Mesenchymal stem cell (in vitro differentiated cells and primary cell): ENCODE measurements at regions not wholly inside any gene's neighbourhood (a gene's known extent, or its start where the extent isn't known, plus 50 kb on each side); places are given as distances from the start of the nearest gene placed in this dataset.

Experiments
- DNase-seq: peaks from one replicate; pipeline ENCODE4 v3.0.0-alpha.2; 2013
- H2AFZ ChIP-seq: one replicate; pipeline ENCODE4 v1.6.1; 2013; ENCODE audit warnings: low read depth, mild to moderate bottlenecking, control low read depth, inconsistent platforms, low read length, moderate library complexity
- H2AK5ac ChIP-seq: 2 replicates; pipeline ENCODE4 v1.6.1; 2013; ENCODE audit warnings: low read length, moderate library complexity, mild to moderate bottlenecking, inconsistent platforms; ENCODE audit not compliant: severe bottlenecking
- H2BK120ac ChIP-seq: one replicate; pipeline ENCODE4 v1.6.1; 2013; ENCODE audit warnings: low read depth, mild to moderate bottlenecking, inconsistent platforms, low read length, moderate library complexity
- H2BK12ac ChIP-seq, 2 experiments: one replicate each; pipeline ENCODE4 v1.6.1; 2013; ENCODE audit warnings: inconsistent platforms in 2 of 2, low read length in 2 of 2, mild to moderate bottlenecking in 2 of 2, moderate library complexity in 2 of 2, control low read depth in 1 of 2
- H2BK15ac ChIP-seq: one replicate; pipeline ENCODE4 v1.6.1; 2013; ENCODE audit warnings: mild to moderate bottlenecking, low read depth, inconsistent platforms; ENCODE audit not compliant: poor library complexity, severe bottlenecking
- H2BK5ac ChIP-seq: 2 replicates; pipeline ENCODE4 v1.6.1; 2013; ENCODE audit warnings: low read depth, mild to moderate bottlenecking, low read length, control low read depth, inconsistent platforms; ENCODE audit not compliant: poor library complexity, severe bottlenecking
- H3K14ac ChIP-seq, 2 experiments: one replicate each; pipeline ENCODE4 v1.6.1; 2013; ENCODE audit warnings: inconsistent platforms in 2 of 2, low read length in 2 of 2, control low read depth in 1 of 2, mild to moderate bottlenecking in 1 of 2, moderate library complexity in 1 of 2
- H3K18ac ChIP-seq, 2 experiments: one replicate each; pipeline ENCODE4 v1.6.1; 2013; ENCODE audit warnings: inconsistent platforms in 2 of 2, low read length in 2 of 2, control low read depth in 1 of 2, low read depth in 1 of 2, mild to moderate bottlenecking in 1 of 2
- H3K23ac ChIP-seq, 2 experiments: one replicate each; pipeline ENCODE4 v1.6.1; 2013; ENCODE audit warnings: inconsistent platforms in 2 of 2, low read length in 2 of 2, mild to moderate bottlenecking in 2 of 2, moderate library complexity in 2 of 2, control low read depth in 1 of 2
- H3K27ac ChIP-seq: 2 replicates; pipeline ENCODE4 v1.5.1; 2013; ENCODE audit warnings: mild to moderate bottlenecking, moderate library complexity, low read length, control low read depth, inconsistent platforms; ENCODE audit not compliant: poor library complexity, severe bottlenecking
- H3K27me3 ChIP-seq, 2 experiments: 2 replicates each; pipeline versions ENCODE4 v1.6.1 to v1.7.0; 2013; ENCODE audit warnings: low read length in 2 of 2, mild to moderate bottlenecking in 2 of 2, moderate library complexity in 2 of 2, control low read depth in 1 of 2, inconsistent platforms in 1 of 2; ENCODE audit not compliant: control insufficient read depth in 1 of 2, insufficient read depth in 1 of 2
- H3K36me3 ChIP-seq, 2 experiments: 2 replicates each; pipeline versions ENCODE4 v1.6.1 to v1.7.0; 2013; ENCODE audit warnings: low read length in 2 of 2, control low read depth in 1 of 2, inconsistent platforms in 1 of 2, low read depth in 1 of 2, mild to moderate bottlenecking in 1 of 2; ENCODE audit not compliant: insufficient read depth in 2 of 2, control insufficient read depth in 1 of 2
- H3K4ac ChIP-seq, 2 experiments: one replicate each; pipeline ENCODE4 v1.6.1; 2013; ENCODE audit warnings: inconsistent platforms in 2 of 2, low read length in 2 of 2, mild to moderate bottlenecking in 2 of 2, moderate library complexity in 2 of 2, control low read depth in 1 of 2, low read depth in 1 of 2
- H3K4me1 ChIP-seq: 2 replicates; pipeline ENCODE4 v1.6.1; 2013; ENCODE audit warnings: low read depth, low read length, control low read depth; ENCODE audit not compliant: control insufficient read depth, insufficient read depth
- H3K4me2 ChIP-seq: 2 replicates; pipeline ENCODE4 v1.6.1; 2013; ENCODE audit warnings: low read length, mild to moderate bottlenecking, inconsistent platforms; ENCODE audit not compliant: poor library complexity, severe bottlenecking
- H3K4me3 ChIP-seq, 2 experiments: 2 replicates each; pipeline versions ENCODE4 v1.5.1 to v1.7.0; 2013; ENCODE audit warnings: low read length in 2 of 2, mild to moderate bottlenecking in 2 of 2, control low read depth in 1 of 2, low read depth in 1 of 2; ENCODE audit not compliant: insufficient read depth in 1 of 2
- H3K79me1 ChIP-seq: replicated peaks from 2 replicates; pipeline ENCODE4 v1.6.1; 2013; ENCODE audit warnings: mild to moderate bottlenecking, control low read depth, low read length, inconsistent platforms; ENCODE audit not compliant: poor library complexity, severe bottlenecking
- H3K9ac ChIP-seq: 2 replicates; pipeline ENCODE4 v1.7.0; 2013; ENCODE audit warnings: mild to moderate bottlenecking, low read length, moderate library complexity
- H3K9me3 ChIP-seq: 2 replicates; pipeline ENCODE4 v1.7.0; 2013; ENCODE audit warnings: mild to moderate bottlenecking, low read length; ENCODE audit not compliant: control insufficient read depth
- H4K8ac ChIP-seq: one replicate; pipeline ENCODE4 v1.6.1; 2013; ENCODE audit warnings: inconsistent platforms, mild to moderate bottlenecking, low read length, moderate library complexity
- H4K91ac ChIP-seq: one replicate; pipeline ENCODE4 v1.6.1; 2013; ENCODE audit warnings: mild to moderate bottlenecking, low read length, inconsistent platforms
- WGBS: methylation state at CpG from one replicate; pipeline ENCODE4 v1.1.7; 2013; ENCODE audit warnings: mixed read lengths; 5-methylcytosine and 5-hydroxymethylcytosine counted together

GRCh38 chr2:39942950-39943349, 163.9 kb upstream of the THUMPD2 start:
- Histone ChIP-seq H4K91ac (no peak overlapping the region), H3K27ac (peak overlapping the region; percentile 27), H3K79me1 (no peaks in the 10 kb centered on the region), H2AK5ac (no peak overlapping the region), H4K8ac (no peak overlapping the region), H2AFZ (no peak overlapping the region), H2BK15ac (no peak overlapping the region), H3K23ac (no peak overlapping the region), H3K4me3 (no peak overlapping the region), H3K14ac (no peak overlapping the region), H3K27me3 (no peaks in the 10 kb centered on the region), H3K4me2 (peak overlapping the region; percentile 10), H2BK12ac (no peak overlapping the region), H3K9ac (no peak overlapping the region), H3K4me1 (peaks cover under 1% of the 10 kb centered on the region), H3K9me3 (peaks cover 8% of the 10 kb centered on the region), H2BK120ac (no peak overlapping the region), H3K18ac (no peak overlapping the region), H3K36me3 (no peaks in the 10 kb centered on the region), H3K4ac (no peak overlapping the region), H2BK5ac (no peak overlapping the region)
- 80% methylated on average over 1 of the region's 1 CpG for WGBS
- peak; percentile 7 for DNase-seq

GRCh38 chr2:39938035-39938835, 159.2 kb upstream of the THUMPD2 start:
- 80% methylated on average over 2 of the region's 4 CpGs for WGBS

GRCh38 chr2:39937621-39938020, 158.6 kb upstream of the THUMPD2 start:
- Histone ChIP-seq H3K79me1 (no peaks in the 10 kb centered on the region), H3K9me3 (peaks cover 8% of the 10 kb centered on the region), H4K8ac (no peak overlapping the region), H3K27me3 (no peaks in the 10 kb centered on the region), H3K18ac (peak overlapping the region in 1 of 2 experiments; percentile 11), H3K4me1 (peaks cover 4% of the 10 kb centered on the region), H4K91ac (no peak overlapping the region), H3K36me3 (no peaks in the 10 kb centered on the region), H3K9ac (no peak overlapping the region), H3K4ac (no peak overlapping the region), H3K23ac (no peak overlapping the region), H2AK5ac (peak overlapping the region; percentile 76), H3K14ac (peak overlapping the region in 1 of 2 experiments; percentile 36), H2AFZ (no peak overlapping the region), H2BK12ac (peak overlapping the region in 1 of 2 experiments; percentile 42), H2BK5ac (no peak overlapping the region), H2BK120ac (no peak overlapping the region), H3K27ac (no peak overlapping the region), H3K4me2 (no peak overlapping the region), H3K4me3 (no peak overlapping the region), H2BK15ac (no peak overlapping the region)
- WGBS, result 54% methylated on average over 3 of the region's 3 CpGs
- DNase-seq, result no peak

More at GRCh38 chr2:39938035-39938835, 159.2 kb upstream of the THUMPD2 start:
- Histone ChIP-seq H4K91ac (no peak overlapping the region), H3K14ac (peak overlapping the region in 1 of 2 experiments; percentile 36), H3K9me3 (peaks cover 8% of the 10 kb centered on the region), H2BK5ac (no peak overlapping the region), H3K23ac (no peak overlapping the region), H2AK5ac (peak overlapping the region; percentile 76), H3K9ac (no peak overlapping the region), H2BK12ac (no peak overlapping the region), H2AFZ (no peak overlapping the region), H3K4me2 (no peak overlapping the region), H3K79me1 (no peaks in the 10 kb centered on the region), H2BK15ac (no peak overlapping the region), H3K27me3 (no peaks in the 10 kb centered on the region), H4K8ac (no peak overlapping the region), H3K27ac (peak overlapping the region; percentile 15), H3K36me3 (no peaks in the 10 kb centered on the region), H3K18ac (no peak overlapping the region), H3K4me3 (no peak overlapping the region), H3K4ac (no peak overlapping the region), H2BK120ac (no peak overlapping the region), H3K4me1 (peaks cover 4% of the 10 kb centered on the region)
- peak; percentile 28 for DNase-seq

- Histone ChIP-seq H4K91ac (no peak overlapping the region), H3K9ac (no peak overlapping the region)
Observed at GRCh38 chr2:39934851-39935250, 155.8 kb upstream of the THUMPD2 start.

More at GRCh38 chr2:39934851-39935250, 155.8 kb upstream of the THUMPD2 start:
- no peak overlapping the region for H3K4me3 ChIP-seq
- H3K36me3 ChIP-seq, result no peaks in the 10 kb centered on the region
- H3K4me2 ChIP-seq, result no peak overlapping the region
- H3K18ac ChIP-seq, result no peak overlapping the region
- H2BK120ac ChIP-seq, result no peak overlapping the region
- no peaks in the 10 kb centered on the region for H3K9me3 ChIP-seq
- H2AK5ac ChIP-seq, result no peak overlapping the region
- WGBS, result 100% methylated on average over 1 of the region's 1 CpG
- H2BK5ac ChIP-seq, result no peak overlapping the region
- H2BK15ac ChIP-seq, result no peak overlapping the region
- H3K14ac ChIP-seq, result no peak overlapping the region
- H3K4me1 ChIP-seq, result peaks cover 4% of the 10 kb centered on the region
- H3K23ac ChIP-seq, result no peak overlapping the region
- no peaks in the 10 kb centered on the region for H3K79me1 ChIP-seq
- DNase-seq, result no peak
- no peak overlapping the region for H2AFZ ChIP-seq
- H4K8ac ChIP-seq, result no peak overlapping the region
- no peak overlapping the region for H3K27ac ChIP-seq
- H3K4ac ChIP-seq, result no peak overlapping the region
- no peaks in the 10 kb centered on the region for H3K27me3 ChIP-seq
- no peak overlapping the region for H2BK12ac ChIP-seq
